SK-N-SH treated with all-trans-retinoic acid at 6 μM for 48 hours (cell line): ENCODE measurements at regions not wholly inside any gene's neighbourhood (a gene's known extent, or its start where the extent isn't known, plus 50 kb on each side); places are given as distances from the start of the nearest gene placed in this dataset.

Experiments used
- ATAC-seq: fragments of 200-7000 bp; cut with Tn5 transposase; 3 replicates; pipeline ENCODE4 v1.9.1; 2020; ENCODE audit warnings: mild to moderate bottlenecking, moderate library complexity
- ARNTL ChIP-seq: fragments of 450-650 bp; formaldehyde crosslinking; IDR thresholded peaks from 2 replicates; pipeline ENCODE4 v1.5.0; 2020; ENCODE audit warnings: low read depth, mild to moderate bottlenecking, moderate library complexity, borderline replicate concordance
- BACH2 ChIP-seq: fragments of 250-450 bp; sonication (Bioruptor Pico); IDR thresholded peaks from 2 replicates; pipeline ENCODE4 v1.9.0; 2021; ENCODE audit warnings: mild to moderate bottlenecking, borderline replicate concordance
- CSDC2 ChIP-seq: fragments of 250-450 bp; sonication (Bioruptor Pico); IDR thresholded peaks from 2 replicates; pipeline ENCODE4 v1.5.0; 2020; ENCODE audit warnings: mild to moderate bottlenecking, moderate library complexity
- ESRRG ChIP-seq: fragments of 250-450 bp; sonication (Bioruptor Pico); IDR thresholded peaks from 2 replicates; pipeline ENCODE4 v1.6.1; 2021; ENCODE audit warnings: mild to moderate bottlenecking
- ISL1 ChIP-seq: fragments of 250-450 bp; sonication (Bioruptor Pico); IDR thresholded peaks from 2 replicates; pipeline ENCODE4 v2.1.2; 2022; ENCODE audit warnings: mild to moderate bottlenecking, moderate library complexity
- OSR1 ChIP-seq: fragments of 250-450 bp; sonication (Bioruptor Pico); IDR thresholded peaks from 2 replicates; pipeline ENCODE4 v1.8.0; 2022; ENCODE audit warnings: moderate library complexity, mild to moderate bottlenecking, inconsistent platforms
- PPARA ChIP-seq: fragments of 250-450 bp; sonication (Bioruptor Pico); IDR thresholded peaks from 2 replicates; pipeline ENCODE4 v1.5.0; 2020; ENCODE audit warnings: mild to moderate bottlenecking, borderline replicate concordance
- SNAI2 ChIP-seq: fragments of 250-450 bp; sonication (Bioruptor Pico); IDR thresholded peaks from 2 replicates; pipeline ENCODE4 v1.5.0; 2020; ENCODE audit warnings: mild to moderate bottlenecking, moderate library complexity
- TCF4 ChIP-seq: fragments of 250-450 bp; sonication (Bioruptor Pico); IDR thresholded peaks from 2 replicates; pipeline ENCODE4 v1.8.0; 2021; ENCODE audit warnings: mild to moderate bottlenecking, moderate library complexity, borderline replicate concordance
- TOX ChIP-seq: fragments of 250-450 bp; sonication (Bioruptor Pico); IDR thresholded peaks from 2 replicates; pipeline ENCODE4 v1.8.0; 2021; ENCODE audit warnings: mild to moderate bottlenecking, moderate library complexity, borderline replicate concordance
- ZC3H10 ChIP-seq: fragments of 250-450 bp; sonication (Bioruptor Pico); IDR thresholded peaks from 2 replicates; pipeline ENCODE4 v1.5.1; 2021; ENCODE audit warnings: mild to moderate bottlenecking, moderate library complexity
- ZFP30 ChIP-seq: fragments of 450-650 bp; formaldehyde crosslinking; IDR thresholded peaks from 2 replicates; pipeline ENCODE4 v1.5.0; 2022; ENCODE audit warnings: mild to moderate bottlenecking, moderate library complexity
- ZNF565 ChIP-seq: fragments of 450-650 bp; formaldehyde crosslinking; conservative IDR thresholded peaks from 2 replicates; pipeline ENCODE4 v1.5.0; 2020; ENCODE audit warnings: low read depth, mild to moderate bottlenecking, moderate library complexity
- ZNF70 ChIP-seq: fragments of 450-650 bp; formaldehyde crosslinking; IDR thresholded peaks from 2 replicates; pipeline ENCODE4 v1.5.0; 2020; ENCODE audit warnings: mild to moderate bottlenecking, moderate library complexity
- ZNF8 ChIP-seq: fragments of 450-650 bp; formaldehyde crosslinking; IDR thresholded peaks from 2 replicates; pipeline ENCODE4 v1.5.0; 2020; ENCODE audit warnings: mild to moderate bottlenecking, moderate library complexity
- TF ChIP-seq, protein P1 (sequence below): fragments of 250-450 bp; sonication (Bioruptor Pico); IDR thresholded peaks from 2 replicates; pipeline ENCODE4 v1.5.0; 2020; ENCODE audit warnings: mild to moderate bottlenecking, moderate library complexity
- TF ChIP-seq, protein P2 (sequence below): fragments of 250-450 bp; sonication (Bioruptor Pico); IDR thresholded peaks from 2 replicates; pipeline ENCODE4 v1.8.0; 2020; ENCODE audit warnings: mild to moderate bottlenecking, moderate library complexity, borderline replicate concordance
- TF ChIP-seq, protein P3 (sequence below): fragments of 250-450 bp; sonication (Bioruptor Pico); IDR thresholded peaks from 2 replicates; pipeline ENCODE4 v1.5.1; 2020; ENCODE audit warnings: low read depth, mild to moderate bottlenecking, moderate library complexity
- TF ChIP-seq, protein P4 (sequence below): fragments of 250-450 bp; sonication (Bioruptor Pico); IDR thresholded peaks from 2 replicates; pipeline ENCODE4 v1.5.1; 2021; ENCODE audit warnings: mild to moderate bottlenecking, moderate library complexity
- TF ChIP-seq, protein P5 (sequence below): fragments of 250-450 bp; sonication (Bioruptor Pico); IDR thresholded peaks from 2 replicates; pipeline ENCODE4 v1.8.0; 2021; ENCODE audit warnings: low read depth, mild to moderate bottlenecking, moderate library complexity, borderline replicate concordance

DNA sequence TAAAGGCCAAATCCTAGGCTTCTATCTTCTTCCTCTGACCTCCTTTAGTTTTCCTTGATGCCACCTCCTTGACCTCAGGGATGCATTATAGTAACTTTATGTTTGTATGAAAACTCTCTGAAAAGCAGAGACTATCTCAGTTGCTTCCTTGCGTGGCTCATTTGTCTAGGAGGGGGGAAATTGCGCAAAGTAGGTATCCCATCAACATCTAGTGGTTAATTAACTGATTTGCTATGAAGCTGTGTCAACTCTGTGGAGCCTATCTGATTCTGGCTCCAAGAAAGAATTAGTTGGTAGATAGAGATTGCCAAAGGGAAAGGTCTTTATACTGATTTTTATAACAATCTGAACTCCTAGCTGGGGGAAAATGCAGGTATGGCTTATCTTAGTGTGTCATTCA is 82.1 kb upstream of the FRY start:
- no peak for ATAC-seq
- TF ChIP-seq ZNF70 (CRISPR knock-in tag), result no peak
- TF ChIP-seq, protein P1, sequence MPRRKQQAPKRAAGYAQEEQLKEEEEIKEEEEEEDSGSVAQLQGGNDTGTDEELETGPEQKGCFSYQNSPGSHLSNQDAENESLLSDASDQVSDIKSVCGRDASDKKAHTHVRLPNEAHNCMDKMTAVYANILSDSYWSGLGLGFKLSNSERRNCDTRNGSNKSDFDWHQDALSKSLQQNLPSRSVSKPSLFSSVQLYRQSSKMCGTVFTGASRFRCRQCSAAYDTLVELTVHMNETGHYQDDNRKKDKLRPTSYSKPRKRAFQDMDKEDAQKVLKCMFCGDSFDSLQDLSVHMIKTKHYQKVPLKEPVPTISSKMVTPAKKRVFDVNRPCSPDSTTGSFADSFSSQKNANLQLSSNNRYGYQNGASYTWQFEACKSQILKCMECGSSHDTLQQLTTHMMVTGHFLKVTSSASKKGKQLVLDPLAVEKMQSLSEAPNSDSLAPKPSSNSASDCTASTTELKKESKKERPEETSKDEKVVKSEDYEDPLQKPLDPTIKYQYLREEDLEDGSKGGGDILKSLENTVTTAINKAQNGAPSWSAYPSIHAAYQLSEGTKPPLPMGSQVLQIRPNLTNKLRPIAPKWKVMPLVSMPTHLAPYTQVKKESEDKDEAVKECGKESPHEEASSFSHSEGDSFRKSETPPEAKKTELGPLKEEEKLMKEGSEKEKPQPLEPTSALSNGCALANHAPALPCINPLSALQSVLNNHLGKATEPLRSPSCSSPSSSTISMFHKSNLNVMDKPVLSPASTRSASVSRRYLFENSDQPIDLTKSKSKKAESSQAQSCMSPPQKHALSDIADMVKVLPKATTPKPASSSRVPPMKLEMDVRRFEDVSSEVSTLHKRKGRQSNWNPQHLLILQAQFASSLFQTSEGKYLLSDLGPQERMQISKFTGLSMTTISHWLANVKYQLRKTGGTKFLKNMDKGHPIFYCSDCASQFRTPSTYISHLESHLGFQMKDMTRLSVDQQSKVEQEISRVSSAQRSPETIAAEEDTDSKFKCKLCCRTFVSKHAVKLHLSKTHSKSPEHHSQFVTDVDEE (CRISPR knock-in tag), result no peak
- TF ChIP-seq, protein P2, sequence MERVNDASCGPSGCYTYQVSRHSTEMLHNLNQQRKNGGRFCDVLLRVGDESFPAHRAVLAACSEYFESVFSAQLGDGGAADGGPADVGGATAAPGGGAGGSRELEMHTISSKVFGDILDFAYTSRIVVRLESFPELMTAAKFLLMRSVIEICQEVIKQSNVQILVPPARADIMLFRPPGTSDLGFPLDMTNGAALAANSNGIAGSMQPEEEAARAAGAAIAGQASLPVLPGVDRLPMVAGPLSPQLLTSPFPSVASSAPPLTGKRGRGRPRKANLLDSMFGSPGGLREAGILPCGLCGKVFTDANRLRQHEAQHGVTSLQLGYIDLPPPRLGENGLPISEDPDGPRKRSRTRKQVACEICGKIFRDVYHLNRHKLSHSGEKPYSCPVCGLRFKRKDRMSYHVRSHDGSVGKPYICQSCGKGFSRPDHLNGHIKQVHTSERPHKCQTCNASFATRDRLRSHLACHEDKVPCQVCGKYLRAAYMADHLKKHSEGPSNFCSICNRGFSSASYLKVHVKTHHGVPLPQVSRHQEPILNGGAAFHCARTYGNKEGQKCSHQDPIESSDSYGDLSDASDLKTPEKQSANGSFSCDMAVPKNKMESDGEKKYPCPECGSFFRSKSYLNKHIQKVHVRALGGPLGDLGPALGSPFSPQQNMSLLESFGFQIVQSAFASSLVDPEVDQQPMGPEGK (CRISPR knock-in tag), result no peak
- TF ChIP-seq, protein P3, sequence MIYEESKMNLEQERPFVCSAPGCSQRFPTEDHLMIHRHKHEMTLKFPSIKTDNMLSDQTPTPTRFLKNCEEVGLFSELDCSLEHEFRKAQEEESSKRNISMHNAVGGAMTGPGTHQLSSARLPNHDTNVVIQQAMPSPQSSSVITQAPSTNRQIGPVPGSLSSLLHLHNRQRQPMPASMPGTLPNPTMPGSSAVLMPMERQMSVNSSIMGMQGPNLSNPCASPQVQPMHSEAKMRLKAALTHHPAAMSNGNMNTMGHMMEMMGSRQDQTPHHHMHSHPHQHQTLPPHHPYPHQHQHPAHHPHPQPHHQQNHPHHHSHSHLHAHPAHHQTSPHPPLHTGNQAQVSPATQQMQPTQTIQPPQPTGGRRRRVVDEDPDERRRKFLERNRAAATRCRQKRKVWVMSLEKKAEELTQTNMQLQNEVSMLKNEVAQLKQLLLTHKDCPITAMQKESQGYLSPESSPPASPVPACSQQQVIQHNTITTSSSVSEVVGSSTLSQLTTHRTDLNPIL, result no peak
- TF ChIP-seq CSDC2 (CRISPR knock-in tag), result no peak
- no peak for TF ChIP-seq ZNF8 (CRISPR knock-in tag)
- TF ChIP-seq, protein P4, sequence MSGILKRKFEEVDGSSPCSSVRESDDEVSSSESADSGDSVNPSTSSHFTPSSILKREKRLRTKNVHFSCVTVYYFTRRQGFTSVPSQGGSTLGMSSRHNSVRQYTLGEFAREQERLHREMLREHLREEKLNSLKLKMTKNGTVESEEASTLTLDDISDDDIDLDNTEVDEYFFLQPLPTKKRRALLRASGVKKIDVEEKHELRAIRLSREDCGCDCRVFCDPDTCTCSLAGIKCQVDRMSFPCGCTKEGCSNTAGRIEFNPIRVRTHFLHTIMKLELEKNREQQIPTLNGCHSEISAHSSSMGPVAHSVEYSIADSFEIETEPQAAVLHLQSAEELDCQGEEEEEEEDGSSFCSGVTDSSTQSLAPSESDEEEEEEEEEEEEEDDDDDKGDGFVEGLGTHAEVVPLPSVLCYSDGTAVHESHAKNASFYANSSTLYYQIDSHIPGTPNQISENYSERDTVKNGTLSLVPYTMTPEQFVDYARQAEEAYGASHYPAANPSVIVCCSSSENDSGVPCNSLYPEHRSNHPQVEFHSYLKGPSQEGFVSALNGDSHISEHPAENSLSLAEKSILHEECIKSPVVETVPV, result no peak

DNA sequence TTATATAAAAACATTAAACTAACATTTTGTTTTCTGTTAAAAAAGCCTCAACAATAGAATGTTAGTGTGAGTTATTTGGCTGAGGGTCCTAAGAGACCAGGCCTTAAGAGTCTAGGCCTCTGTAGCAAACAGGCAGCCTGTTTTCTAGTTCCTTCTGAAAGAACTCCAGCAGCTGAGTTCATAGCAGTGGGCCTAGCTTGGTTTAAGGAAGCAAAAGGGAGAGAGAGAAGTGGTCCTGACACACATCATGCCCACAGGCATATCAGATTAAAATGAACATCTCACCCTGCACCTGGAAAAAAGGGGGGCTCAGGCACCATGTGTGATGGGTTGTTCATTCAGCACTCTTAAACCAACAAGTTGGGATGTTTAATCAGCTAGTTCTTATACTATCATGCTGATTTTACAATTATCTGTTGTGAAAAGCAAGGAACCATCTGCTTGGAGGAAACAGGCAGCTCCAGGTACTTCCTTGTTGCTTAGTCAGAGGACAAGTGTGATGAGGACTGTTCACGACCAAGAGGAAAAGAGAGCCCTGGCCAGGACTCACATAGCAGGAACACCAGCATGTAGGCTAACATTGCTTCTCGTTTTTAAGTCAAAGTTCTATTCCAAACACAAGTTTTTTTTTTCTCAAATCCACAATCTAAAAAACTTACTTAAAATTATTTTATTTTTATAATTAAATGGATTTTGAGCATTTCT is 81.3 kb upstream of the FRY start:
- TF ChIP-seq, protein P5, sequence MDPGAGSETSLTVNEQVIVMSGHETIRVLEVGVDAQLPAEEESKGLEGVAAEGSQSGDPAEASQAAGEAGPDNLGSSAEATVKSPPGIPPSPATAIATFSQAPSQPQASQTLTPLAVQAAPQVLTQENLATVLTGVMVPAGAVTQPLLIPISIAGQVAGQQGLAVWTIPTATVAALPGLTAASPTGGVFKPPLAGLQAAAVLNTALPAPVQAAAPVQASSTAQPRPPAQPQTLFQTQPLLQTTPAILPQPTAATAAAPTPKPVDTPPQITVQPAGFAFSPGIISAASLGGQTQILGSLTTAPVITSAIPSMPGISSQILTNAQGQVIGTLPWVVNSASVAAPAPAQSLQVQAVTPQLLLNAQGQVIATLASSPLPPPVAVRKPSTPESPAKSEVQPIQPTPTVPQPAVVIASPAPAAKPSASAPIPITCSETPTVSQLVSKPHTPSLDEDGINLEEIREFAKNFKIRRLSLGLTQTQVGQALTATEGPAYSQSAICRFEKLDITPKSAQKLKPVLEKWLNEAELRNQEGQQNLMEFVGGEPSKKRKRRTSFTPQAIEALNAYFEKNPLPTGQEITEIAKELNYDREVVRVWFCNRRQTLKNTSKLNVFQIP (CRISPR knock-in tag), result no peak
- no peak for TF ChIP-seq PPARA
- no peak for TF ChIP-seq SNAI2 (CRISPR knock-in tag)
- no peak for TF ChIP-seq ZNF565 (CRISPR knock-in tag)
- TF ChIP-seq, protein P2 (CRISPR knock-in tag), result no peak
- no peak for TF ChIP-seq ARNTL (CRISPR knock-in tag)
- TF ChIP-seq TOX (CRISPR knock-in tag), result no peak
- no peak for TF ChIP-seq ISL1 (CRISPR knock-in tag)
- TF ChIP-seq ZFP30 (CRISPR knock-in tag), result no peak
- no peak for TF ChIP-seq OSR1 (CRISPR knock-in tag)
- no peak for TF ChIP-seq BACH2 (CRISPR knock-in tag)
- TF ChIP-seq ZC3H10 (CRISPR knock-in tag), result no peak
- no peak for TF ChIP-seq ESRRG (CRISPR knock-in tag)
- TF ChIP-seq, protein P3, result no peak
- TF ChIP-seq, protein P1 (CRISPR knock-in tag), result no peak
- TF ChIP-seq TCF4 (CRISPR knock-in tag), result no peak
- TF ChIP-seq ZNF70 (CRISPR knock-in tag), result no peak
- TF ChIP-seq, protein P4, result no peak
- no peak for ATAC-seq
